ENCODE measurements at regions not wholly inside any gene's neighbourhood (a gene's known extent, or its start where the extent isn't known, plus 50 kb on each side); places are given as distances from the start of the nearest gene placed in this dataset.

DNA sequence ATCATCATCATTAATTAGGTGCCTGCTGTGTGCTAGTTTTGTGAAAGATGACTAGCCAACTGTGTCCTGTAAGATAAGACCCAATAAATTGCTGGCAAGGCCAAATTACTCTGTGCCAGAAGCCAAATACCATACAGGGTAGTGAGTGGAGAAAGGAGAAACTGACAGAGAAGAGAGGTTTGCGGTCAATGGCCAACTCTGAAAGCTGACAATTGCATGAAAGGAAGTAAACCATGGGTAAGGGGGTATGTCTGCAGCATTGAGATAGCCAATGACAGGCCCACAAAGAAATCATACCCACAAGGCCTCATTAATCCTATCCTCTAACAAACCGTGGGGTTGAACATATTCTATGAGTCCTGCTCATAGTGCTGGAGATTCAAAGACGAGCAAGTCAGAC is 236.6 kb upstream of the CCDC196 start:
- TF ChIP-seq POLR2AphosphoS5 (IDR thresholded peaks at IDR 0.05) (no peak), EP300 (IDR thresholded peaks at IDR 0.05) (no peak)
- TF ChIP-seq, protein P1, sequence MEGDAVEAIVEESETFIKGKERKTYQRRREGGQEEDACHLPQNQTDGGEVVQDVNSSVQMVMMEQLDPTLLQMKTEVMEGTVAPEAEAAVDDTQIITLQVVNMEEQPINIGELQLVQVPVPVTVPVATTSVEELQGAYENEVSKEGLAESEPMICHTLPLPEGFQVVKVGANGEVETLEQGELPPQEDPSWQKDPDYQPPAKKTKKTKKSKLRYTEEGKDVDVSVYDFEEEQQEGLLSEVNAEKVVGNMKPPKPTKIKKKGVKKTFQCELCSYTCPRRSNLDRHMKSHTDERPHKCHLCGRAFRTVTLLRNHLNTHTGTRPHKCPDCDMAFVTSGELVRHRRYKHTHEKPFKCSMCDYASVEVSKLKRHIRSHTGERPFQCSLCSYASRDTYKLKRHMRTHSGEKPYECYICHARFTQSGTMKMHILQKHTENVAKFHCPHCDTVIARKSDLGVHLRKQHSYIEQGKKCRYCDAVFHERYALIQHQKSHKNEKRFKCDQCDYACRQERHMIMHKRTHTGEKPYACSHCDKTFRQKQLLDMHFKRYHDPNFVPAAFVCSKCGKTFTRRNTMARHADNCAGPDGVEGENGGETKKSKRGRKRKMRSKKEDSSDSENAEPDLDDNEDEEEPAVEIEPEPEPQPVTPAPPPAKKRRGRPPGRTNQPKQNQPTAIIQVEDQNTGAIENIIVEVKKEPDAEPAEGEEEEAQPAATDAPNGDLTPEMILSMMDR (IDR thresholded peaks at IDR 0.05), result no peak
